Pancreas (tissue), 10 donors: ENCODE measurements at regions not wholly inside any gene's neighbourhood (a gene's known extent, or its start where the extent isn't known, plus 50 kb on each side); places are given as distances from the start of the nearest gene placed in this dataset.

ENCODE experiments used
- ATAC-seq, 4 donors: fragments of 200-7000 bp; cut with Tn5 transposase; one replicate each; pipeline versions ENCODE4 v1.8.0 to v1.9.1; 2020; ENCODE audit warnings: mild to moderate bottlenecking in 4 of 4, moderate library complexity in 4 of 4
- DNase-seq, 6 donors: peaks; one replicate each; pipeline ENCODE4 v3.0.0-alpha.2; 2020
- FAIRE-seq: peaks from 2 replicates; lab custom pipeline; 2012; peaks lifted over from hg19 to GRCh38; lab: Jason Lieb, UNC
- H3K27ac ChIP-seq, 4 donors: fragments of 200-600 bp; sonication (generic); 1 replicate in 3 of 4; 2 replicates in 1 of 4; pipeline versions ENCODE4 v1.5.0 to v1.8.0; 2020
- H3K27me3 ChIP-seq, 4 donors: fragments of 200-600 bp; one replicate each; pipeline ENCODE4 v1.8.0; 2021
- H3K36me3 ChIP-seq, 3 donors: fragments of 200-600 bp; sonication (generic) in 1 of 3; one replicate each; pipeline versions ENCODE4 v1.5.0 to v1.8.0; 2020 to 2021
- H3K4me1 ChIP-seq, 3 donors: fragments of 200-600 bp; one replicate each; pipeline ENCODE4 v1.8.0; 2021
- H3K4me3 ChIP-seq, 4 donors: fragments of 200-600 bp; sonication (generic) in 2 of 4; one replicate each; pipeline versions ENCODE4 v1.5.0 to v1.8.0; 2020 to 2021
- H3K9me3 ChIP-seq, 4 donors: fragments of 200-600 bp; one replicate each; pipeline ENCODE4 v1.8.0; 2021
- WGBS, 2 donors: extraction: QIAGEN DNeasy Blood & Tissue Kit; methylation state at CpG; one replicate each; pipeline ENCODE4 v1.1.7; 2013; 5-methylcytosine and 5-hydroxymethylcytosine counted together
- intact Hi-C, 3 donors: fragments of 100-400 bp; cut with DNase I; formaldehyde crosslinking; loops; one replicate each; pipeline versions ENCODE4 v1.11.1 to v1.14.2; 2022
- TF ChIP-seq, protein P1 (sequence below), 4 donors: fragments of 200-600 bp; sonication (generic) in 3 of 4; IDR thresholded peaks; one replicate each; pipeline versions ENCODE4 v1.5.0 to v1.8.0; 2021; ENCODE audit warnings: antibody characterized with exemption in 4 of 4
- donor health status: healthy with polysubstance abuse.
- donor health status: DM: no; HTN: no; CAD: no; lungs with moderate emphysema.
- donor health status: DM: no; HTN: no; CAD: no.
- donor health status: control.
- donor health status: control.
- donor health status: Bipolar disorder and iron deficiency.
- donor health status: DM: yes; HTN: yes; CAD: no.
- donor health status: DM: no; HTN: no; CAD: no.
- donor health status: DM: no; HTN: no; CAD: no.
- donor health status: DM: yes; HTN: yes; CAD: no.

DNA sequence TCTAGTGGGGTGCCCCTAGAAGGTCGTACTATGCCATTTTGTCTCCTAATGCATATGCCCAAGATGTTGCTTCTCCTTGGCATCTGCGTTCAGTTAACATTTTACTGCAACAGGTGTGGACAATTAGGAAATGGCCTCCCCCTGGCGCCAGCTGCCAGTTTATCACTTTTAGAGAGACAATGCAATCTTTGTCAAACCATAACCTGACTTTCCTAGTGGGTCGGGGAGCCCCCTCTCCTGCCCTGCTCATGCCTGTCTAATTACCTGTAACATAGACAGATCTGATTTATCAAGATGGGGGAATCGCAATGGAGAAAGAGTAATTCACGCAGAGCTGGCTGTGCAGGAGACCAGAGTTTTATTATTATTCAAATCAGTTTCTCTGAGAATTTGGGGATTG is 353.7 kb upstream of the SGO1 start:
- no peak for FAIRE-seq
- no peaks in the 10 kb centered on the region for H3K4me1 ChIP-seq
- no peaks in the 10 kb centered on the region for H3K9me3 ChIP-seq
- no peaks in the 10 kb centered on the region for H3K27me3 ChIP-seq
- H3K27ac ChIP-seq: no peak overlapping the region
- TF ChIP-seq, protein P1, sequence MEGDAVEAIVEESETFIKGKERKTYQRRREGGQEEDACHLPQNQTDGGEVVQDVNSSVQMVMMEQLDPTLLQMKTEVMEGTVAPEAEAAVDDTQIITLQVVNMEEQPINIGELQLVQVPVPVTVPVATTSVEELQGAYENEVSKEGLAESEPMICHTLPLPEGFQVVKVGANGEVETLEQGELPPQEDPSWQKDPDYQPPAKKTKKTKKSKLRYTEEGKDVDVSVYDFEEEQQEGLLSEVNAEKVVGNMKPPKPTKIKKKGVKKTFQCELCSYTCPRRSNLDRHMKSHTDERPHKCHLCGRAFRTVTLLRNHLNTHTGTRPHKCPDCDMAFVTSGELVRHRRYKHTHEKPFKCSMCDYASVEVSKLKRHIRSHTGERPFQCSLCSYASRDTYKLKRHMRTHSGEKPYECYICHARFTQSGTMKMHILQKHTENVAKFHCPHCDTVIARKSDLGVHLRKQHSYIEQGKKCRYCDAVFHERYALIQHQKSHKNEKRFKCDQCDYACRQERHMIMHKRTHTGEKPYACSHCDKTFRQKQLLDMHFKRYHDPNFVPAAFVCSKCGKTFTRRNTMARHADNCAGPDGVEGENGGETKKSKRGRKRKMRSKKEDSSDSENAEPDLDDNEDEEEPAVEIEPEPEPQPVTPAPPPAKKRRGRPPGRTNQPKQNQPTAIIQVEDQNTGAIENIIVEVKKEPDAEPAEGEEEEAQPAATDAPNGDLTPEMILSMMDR (IDR thresholded peaks at IDR 0.05): no peak
- DNase-seq: no peak
- 54 to 65% methylated on average over 6 of the region's 6 CpGs for WGBS, 2 donors
- ATAC-seq: no peak
- intact Hi-C loops: no loop called here
- no peak overlapping the region for H3K4me3 ChIP-seq
- H3K36me3 ChIP-seq: no peaks in the 10 kb centered on the region

DNA sequence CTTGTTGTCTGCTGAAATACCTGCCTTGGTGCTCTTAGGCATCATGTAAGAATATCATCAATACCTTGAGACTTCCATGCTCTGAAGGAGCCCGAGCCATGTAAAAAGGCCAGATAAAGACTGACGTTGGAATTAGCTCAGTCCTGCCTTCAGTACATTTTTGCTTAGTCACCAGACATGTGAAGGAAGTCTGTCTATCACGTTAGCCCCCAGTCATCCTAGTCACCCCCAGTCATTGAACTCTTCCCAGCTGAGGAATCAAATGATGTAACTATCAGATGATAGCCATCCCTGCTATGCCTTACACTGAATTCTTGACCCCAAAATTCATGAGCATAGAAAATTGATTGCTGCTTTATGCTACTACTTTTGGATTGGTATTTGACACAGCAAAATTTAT is 351.2 kb upstream of the SGO1 start:
- Histone ChIP-seq H3K27ac (no peak overlapping the region), H3K4me3 (no peak overlapping the region), H3K36me3 (no peaks in the 10 kb centered on the region), H3K4me1 (no peaks in the 10 kb centered on the region), H3K9me3 (no peaks in the 10 kb centered on the region), H3K27me3 (no peaks in the 10 kb centered on the region)
- FAIRE-seq (no peak), DNase-seq (no peak), ATAC-seq (no peak)
- intact Hi-C loops: no loop called here
- 60 to 62% methylated on average over 3 of the region's 3 CpGs for WGBS, 2 donors
- TF ChIP-seq, protein P1 (IDR thresholded peaks at IDR 0.05): no peak

DNA sequence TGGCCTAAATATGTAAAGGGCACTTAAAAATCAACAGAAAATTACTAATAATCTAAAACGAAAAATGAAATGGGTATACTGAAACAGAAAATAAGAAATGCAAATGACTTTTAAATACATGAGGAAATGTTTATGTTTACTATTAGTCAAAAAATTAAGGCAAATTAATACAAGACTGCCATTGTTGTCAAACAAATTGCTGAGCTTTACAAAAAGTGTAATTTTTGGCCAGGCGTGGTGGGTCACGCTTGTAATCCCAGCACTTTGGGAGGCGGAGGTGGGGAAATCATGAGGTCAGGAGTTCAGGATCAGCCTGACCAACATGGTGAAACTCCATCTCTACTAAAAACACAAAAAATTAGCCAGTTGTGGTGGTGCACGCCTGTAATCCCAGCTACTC is 343.9 kb upstream of the SGO1 start:
- H3K9me3 ChIP-seq: no peaks in the 10 kb centered on the region
- ATAC-seq (no peak), DNase-seq (no peak), FAIRE-seq (no peak)
- no peaks in the 10 kb centered on the region for H3K36me3 ChIP-seq
- no peak overlapping the region for H3K4me3 ChIP-seq
- TF ChIP-seq, protein P1 (IDR thresholded peaks at IDR 0.05): no peak
- intact Hi-C loops: no loop called here
- no peak overlapping the region for H3K27ac ChIP-seq
- peaks cover 0 to 5% (median 4%) of the 10 kb centered on the region in 3 donors for H3K4me1 ChIP-seq
- 79 to 89% methylated on average over 5 of the region's 5 CpGs for WGBS, 2 donors
- H3K27me3 ChIP-seq: no peaks in the 10 kb centered on the region

DNA sequence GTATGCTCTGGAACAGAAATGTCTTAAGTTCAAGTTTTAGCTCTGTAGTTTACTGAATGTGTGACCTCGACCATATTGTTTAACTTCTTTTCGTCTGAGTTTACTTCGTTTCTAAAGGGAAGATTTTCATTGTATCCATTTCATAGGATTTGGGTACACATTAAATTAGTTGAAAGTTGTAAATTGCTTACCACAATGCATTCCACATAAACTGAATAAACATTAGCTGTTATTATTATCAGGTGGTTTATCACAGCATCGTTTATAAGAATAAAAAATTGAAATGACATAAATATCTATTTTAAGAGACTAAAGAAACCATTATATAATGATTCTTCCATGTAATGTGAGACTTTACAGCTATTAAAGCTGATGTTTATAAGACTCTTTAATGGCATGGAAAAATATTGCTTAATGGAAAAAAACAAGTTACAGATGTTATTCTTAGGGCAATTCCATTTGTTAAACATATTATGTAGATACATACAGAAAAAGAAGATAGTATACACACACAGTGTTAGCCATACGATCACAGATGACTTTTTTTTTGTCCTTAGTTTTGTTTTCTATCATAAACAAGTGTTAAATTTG is 342.3 kb upstream of the SGO1 start:
- no peaks in the 10 kb centered on the region for H3K9me3 ChIP-seq
- no peak overlapping the region for H3K27ac ChIP-seq
- ATAC-seq: no peak
- 72 to 77% methylated on average over 5 of the region's 5 CpGs for WGBS, 2 donors
- intact Hi-C loops: no loop called here
- H3K4me3 ChIP-seq: no peak overlapping the region
- TF ChIP-seq, protein P1 (IDR thresholded peaks at IDR 0.05): no peak
- DNase-seq: no peak
- H3K27me3 ChIP-seq: no peaks in the 10 kb centered on the region
- no peak for FAIRE-seq
- peaks cover 0 to 5% (median 4%) of the 10 kb centered on the region in 3 donors for H3K4me1 ChIP-seq
- no peaks in the 10 kb centered on the region for H3K36me3 ChIP-seq

DNA sequence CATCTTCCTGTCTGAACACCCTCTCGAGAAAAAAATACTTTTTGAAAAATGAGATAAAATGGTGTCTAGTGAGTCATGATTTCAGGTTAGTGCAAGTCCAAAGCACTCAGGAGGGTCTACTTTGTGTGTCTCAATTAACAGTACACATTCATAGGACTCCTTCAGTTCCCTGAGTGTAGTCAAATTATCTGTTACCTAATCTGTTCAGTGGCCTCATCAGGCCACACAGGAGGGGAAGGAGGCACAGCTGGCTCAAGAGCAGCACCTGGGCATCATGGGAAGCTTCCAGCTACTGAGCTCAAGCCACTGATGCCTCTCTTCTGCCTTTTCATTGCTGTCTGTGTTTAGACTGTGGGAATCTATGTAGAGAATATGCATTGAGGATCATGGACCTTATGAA is 341.4 kb upstream of the SGO1 start:
- TF ChIP-seq, protein P1 (IDR thresholded peaks at IDR 0.05): no peak
- Histone ChIP-seq H3K36me3 (no peaks in the 10 kb centered on the region), H3K27ac (no peak overlapping the region), H3K9me3 (no peaks in the 10 kb centered on the region), H3K27me3 (no peaks in the 10 kb centered on the region), H3K4me1 (peaks cover 0 to 5% (median 4%) of the 10 kb centered on the region in 3 donors), H3K4me3 (no peak overlapping the region)
- WGBS, 2 donors: 73 to 74% methylated on average over 1 of the region's 1 CpG
- FAIRE-seq (no peak), DNase-seq (no peak), ATAC-seq (no peak)
- intact Hi-C loops: no loop called here
